GM18873 (cell line): ENCODE measurements at regions not wholly inside any gene's neighbourhood (a gene's known extent, or its start where the extent isn't known, plus 50 kb on each side); places are given as distances from the start of the nearest gene placed in this dataset.
A peak's percentile ranks its signal among the peaks of the same experiment; 100 is the strongest.
"Not testable (repeated sequence)": the region's sequence is repeated elsewhere in the genome, so short reads cannot be mapped to it uniquely, and the experiment has no call there.

Source experiments
- ATAC-seq: cut with Tn5 transposase; IDR thresholded peaks from one replicate; pipeline ENCODE4 v1.9.1; 2021; ENCODE audit warnings: mild to moderate bottlenecking, moderate library complexity, moderate number of reproducible peaks; ENCODE audit not compliant: unreplicated experiment, low FRiP score

GRCh38 chr4:148893095-148893494 lies 450.9 kb upstream of the NR3C2 start:
- no peak for ATAC-seq

GRCh38 chr4:148883891-148884290 lies 441.7 kb upstream of the NR3C2 start:
- ATAC-seq = no peak

GRCh38 chr4:148883435-148883834 lies 441.2 kb upstream of the NR3C2 start:
- no peak for ATAC-seq

- no peak for ATAC-seq
Observed at GRCh38 chr4:148881860-148882643, 439.8 kb upstream of the NR3C2 start.

- no peak for ATAC-seq
Observed at GRCh38 chr4:148874331-148874730, 432.1 kb upstream of the NR3C2 start.

- no peak for ATAC-seq
Observed at GRCh38 chr4:148868191-148868590, 426.0 kb upstream of the NR3C2 start.

GRCh38 chr4:148866666-148867065 lies 424.5 kb upstream of the NR3C2 start:
- no peak for ATAC-seq

- no peak for ATAC-seq
Observed at GRCh38 chr4:148857973-148858534, 415.8 kb upstream of the NR3C2 start.

- ATAC-seq = no peak
Observed at GRCh38 chr4:148857239-148857972, 415.2 kb upstream of the NR3C2 start.

- ATAC-seq = no peak
Observed at GRCh38 chr4:148854203-148854602, 412.0 kb upstream of the NR3C2 start.

- no peak for ATAC-seq
Observed at GRCh38 chr4:148852092-148852699, 410.0 kb upstream of the NR3C2 start.

- no peak for ATAC-seq
Observed at GRCh38 chr4:148850257-148850995, 408.2 kb upstream of the NR3C2 start.

- no peak for ATAC-seq
Observed at GRCh38 chr4:148849581-148849980, 407.4 kb upstream of the NR3C2 start.

GRCh38 chr4:148847544-148848255 lies 405.5 kb upstream of the NR3C2 start:
- no peak for ATAC-seq

GRCh38 chr4:148845609-148846008 lies 403.4 kb upstream of the NR3C2 start:
- no peak for ATAC-seq

- ATAC-seq = no peak
Observed at GRCh38 chr4:148843625-148844024, 401.4 kb upstream of the NR3C2 start.

- no peak for ATAC-seq
Observed at GRCh38 chr4:148842843-148843242, 400.6 kb upstream of the NR3C2 start.

- not testable (repeated sequence) for ATAC-seq
Observed at GRCh38 chr4:148837571-148837970, 395.4 kb upstream of the NR3C2 start.

- peak; percentile 89 for ATAC-seq
Observed at GRCh38 chr4:148834804-148835631, 392.8 kb upstream of the NR3C2 start.
